Kidney (tissue), 13 donors: ENCODE measurements at regions not wholly inside any gene's neighbourhood (a gene's known extent, or its start where the extent isn't known, plus 50 kb on each side); places are given as distances from the start of the nearest gene placed in this dataset.

Experiments
- DNase-seq, 5 donors: peaks; one replicate each; pipeline ENCODE4 v3.0.0-alpha.2; 2013 to 2020
- FAIRE-seq: peaks from 2 replicates; lab custom pipeline; 2012; peaks lifted over from hg19 to GRCh38; lab: Jason Lieb, UNC
- H3K27ac ChIP-seq, 2 donors: one replicate each; pipeline ENCODE4 v1.7.0; 2013; ENCODE audit warnings: low read depth in 2 of 2, low read length in 2 of 2, inconsistent platforms in 1 of 2
- H3K27me3 ChIP-seq: one replicate; pipeline ENCODE4 v1.7.1; 2013; ENCODE audit warnings: low read length, inconsistent platforms; ENCODE audit not compliant: control insufficient read depth, insufficient read depth
- H3K36me3 ChIP-seq, 3 donors: one replicate each; pipeline versions ENCODE4 v1.7.0 to v1.7.1; 2013; ENCODE audit warnings: low read length in 3 of 3, control low read depth in 1 of 3, inconsistent platforms in 1 of 3; ENCODE audit not compliant: insufficient read depth in 3 of 3, control insufficient read depth in 2 of 3
- H3K4me1 ChIP-seq, 3 donors: one replicate each; pipeline versions ENCODE4 v1.7.0 to v1.7.1; 2013; ENCODE audit warnings: low read length in 3 of 3, inconsistent platforms in 1 of 3, low read depth in 1 of 3; ENCODE audit not compliant: control insufficient read depth in 2 of 3, insufficient read depth in 2 of 3
- H3K4me3 ChIP-seq, 3 donors: one replicate each; pipeline versions ENCODE4 v1.7.0 to v1.8.1; 2013; ENCODE audit warnings: low read length in 3 of 3, control low read depth in 1 of 3, inconsistent platforms in 1 of 3
- H3K9ac ChIP-seq, 3 donors: one replicate each; pipeline versions ENCODE4 v1.7.0 to v1.7.1; 2013; ENCODE audit warnings: low read length in 3 of 3, control low read depth in 1 of 3, inconsistent platforms in 1 of 3
- H3K9me3 ChIP-seq, 3 donors: one replicate each; pipeline versions ENCODE4 v1.7.0 to v1.7.1; 2013; ENCODE audit warnings: low read length in 3 of 3, control low read depth in 1 of 3, inconsistent platforms in 1 of 3; ENCODE audit not compliant: control insufficient read depth in 2 of 3, insufficient read depth in 1 of 3
- CTCF ChIP-seq: IDR thresholded peaks from 3 replicates; pipeline ENCODE4 v1.5.1; 2012; ENCODE audit warnings: mild to moderate bottlenecking, moderate library complexity, borderline replicate concordance; ENCODE audit not compliant: insufficient read depth; ENCODE audit errors: extremely low read depth
- intact Hi-C: fragments of 100-400 bp; cut with DNase I; formaldehyde crosslinking; loops from one replicate; pipeline ENCODE4 v1.11.1; 2022
- donor health status: control.
- donor health status: control.
- donor health status: control.
- donor health status: control.
- donor health status: control.
- donor health status: DM: yes; HTN: yes; CAD: no.
- donor health status: Normal renal cell carcinoma (clear cell type).

GRCh38 chrX:809081-809480 lies 178.5 kb downstream of the SHOX start:
- no peak overlapping the region for H3K4me3 ChIP-seq
- FAIRE-seq = no peak
- no peak overlapping the region for H3K9ac ChIP-seq
- no peaks in the 10 kb centered on the region for H3K9me3 ChIP-seq
- H3K27ac ChIP-seq = no peak overlapping the region
- no peaks in the 10 kb centered on the region for H3K4me1 ChIP-seq
- H3K27me3 ChIP-seq = peaks cover 3% of the 10 kb centered on the region
- no peaks in the 10 kb centered on the region for H3K36me3 ChIP-seq
- no peak for TF ChIP-seq CTCF
- no peak for DNase-seq
- intact Hi-C loops = no loop called here

- H3K27ac ChIP-seq = no peak overlapping the region
- intact Hi-C loops = no loop called here
- no peaks in the 10 kb centered on the region for H3K36me3 ChIP-seq
- no peak overlapping the region for H3K9ac ChIP-seq
- DNase-seq (no peak), FAIRE-seq (no peak)
- H3K4me3 ChIP-seq = no peak overlapping the region
- peaks cover 3% of the 10 kb centered on the region for H3K27me3 ChIP-seq
- peaks cover 0 to 3% (median 0%) of the 10 kb centered on the region in 3 donors for H3K9me3 ChIP-seq
- TF ChIP-seq CTCF = no peak
- H3K4me1 ChIP-seq = no peaks in the 10 kb centered on the region
These were observed 176.0 kb downstream of the SHOX start for GRCh38 chrX:806586-806985.

DNA sequence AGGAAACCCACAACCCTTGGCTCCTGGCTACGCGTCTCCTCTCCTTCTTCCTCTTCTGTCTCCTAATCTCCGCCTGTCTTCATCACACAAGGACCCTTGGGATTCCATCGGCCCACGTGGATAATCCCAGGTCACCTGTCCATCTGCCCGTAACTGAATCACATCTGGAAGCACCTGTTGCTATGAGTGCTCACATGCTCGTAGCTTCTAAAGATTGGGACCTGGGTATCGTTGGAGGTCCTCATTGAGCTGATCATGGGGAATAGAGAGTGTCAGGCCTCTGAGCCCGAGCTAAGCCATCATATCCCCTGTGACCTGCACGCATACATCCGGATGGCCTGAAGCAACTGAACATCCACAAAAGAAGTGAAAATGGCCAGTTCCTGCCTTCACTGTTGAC lies 175.4 kb downstream of the SHOX start:
- intact Hi-C loops = no loop called here
- Histone ChIP-seq H3K27me3 (peaks cover 3% of the 10 kb centered on the region), H3K4me1 (no peaks in the 10 kb centered on the region), H3K27ac (no peak overlapping the region), H3K36me3 (no peaks in the 10 kb centered on the region), H3K9ac (no peak overlapping the region), H3K9me3 (peaks cover 0 to 3% (median 0%) of the 10 kb centered on the region in 3 donors), H3K4me3 (no peak overlapping the region)
- TF ChIP-seq CTCF = no peak
- DNase-seq = no peak
- no peak for FAIRE-seq

DNA sequence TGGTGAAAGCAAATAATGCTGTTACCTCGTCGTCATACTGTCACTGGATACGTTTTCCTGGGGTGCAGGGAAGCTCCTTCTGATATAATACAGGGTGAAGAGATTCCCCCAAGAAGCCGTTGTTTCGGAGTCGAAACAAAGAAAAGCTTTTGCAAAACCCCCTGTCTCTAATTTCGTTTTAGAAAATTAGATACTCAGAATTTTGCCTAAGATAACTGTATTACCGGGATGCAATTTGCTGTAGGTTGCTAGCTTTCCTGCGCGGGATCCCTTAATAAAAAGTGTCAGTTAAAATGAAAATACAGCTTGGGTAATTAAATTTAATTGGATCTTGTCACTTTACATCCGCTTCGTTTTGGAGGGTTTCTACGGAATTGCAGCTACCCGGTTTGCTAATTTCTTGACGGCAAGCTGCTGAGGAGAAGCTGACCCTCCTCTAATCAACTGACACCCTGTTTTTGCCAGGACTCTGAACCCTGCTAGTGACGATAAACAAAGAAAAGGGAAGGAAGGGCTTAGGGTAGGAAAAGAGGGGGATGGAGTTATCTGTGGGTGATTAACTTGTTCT lies 174.6 kb downstream of the SHOX start:
- H3K9ac ChIP-seq = no peak overlapping the region
- H3K36me3 ChIP-seq = no peaks in the 10 kb centered on the region
- no peak overlapping the region for H3K4me3 ChIP-seq
- FAIRE-seq = no peak
- peak in 2 of 5 donors; percentile 30 to 38 for DNase-seq
- intact Hi-C loops = no loop called here
- H3K9me3 ChIP-seq = peaks cover 0 to 3% (median 0%) of the 10 kb centered on the region in 3 donors
- H3K27ac ChIP-seq = no peak overlapping the region
- peaks cover 3% of the 10 kb centered on the region for H3K27me3 ChIP-seq
- TF ChIP-seq CTCF = no peak
- no peaks in the 10 kb centered on the region for H3K4me1 ChIP-seq
